ENCODE measurements at regions not wholly inside any gene's neighbourhood (a gene's known extent, or its start where the extent isn't known, plus 50 kb on each side); places are given as distances from the start of the nearest gene placed in this dataset.

- H3K27ac ChIP-seq (ENCODE audit: low read length) = peak overlapping the region; percentile 64
- H3K36me3 ChIP-seq (ENCODE audit: control insufficient read depth, insufficient read depth, low read length) = no peaks in the 10 kb centered on the region
- H3K27me3 ChIP-seq (ENCODE audit: control insufficient read depth, insufficient read depth, low read length) = no peaks in the 10 kb centered on the region
- peaks cover 16% of the 10 kb centered on the region for H3K4me1 ChIP-seq (ENCODE audit: control insufficient read depth, insufficient read depth, low read length)
- DNase-seq = peak; percentile 13 to 53
- WGBS (ENCODE audit: insufficient coverage, low lambda C conversion rate) = no CpG with 5 or more reads among the region's 1 CpG
- no peak overlapping the region for H3K4me3 ChIP-seq (ENCODE audit: low read length)
- H3K9me3 ChIP-seq (ENCODE audit: control insufficient read depth, low read depth, low read length) = no peaks in the 10 kb centered on the region
Measured at GRCh38 chr6:105645156-105645555, 242.3 kb upstream of the PREP start.

GRCh38 chr6:105644691-105645090 is 241.8 kb upstream of the PREP start:
- Histone ChIP-seq H3K27ac (ENCODE audit: low read length) (peak overlapping the region; percentile 64), H3K27me3 (ENCODE audit: control insufficient read depth, insufficient read depth, low read length) (no peaks in the 10 kb centered on the region), H3K9me3 (ENCODE audit: control insufficient read depth, low read depth, low read length) (no peaks in the 10 kb centered on the region), H3K4me3 (ENCODE audit: low read length) (no peak overlapping the region), H3K36me3 (ENCODE audit: control insufficient read depth, insufficient read depth, low read length) (no peaks in the 10 kb centered on the region), H3K4me1 (ENCODE audit: control insufficient read depth, insufficient read depth, low read length) (peaks cover 16% of the 10 kb centered on the region)
- DNase-seq = peak; percentile 28 to 69
- 29% methylated on average over 1 of the region's 3 CpGs for WGBS (ENCODE audit: insufficient coverage, low lambda C conversion rate)

GRCh38 chr6:105644073-105644489 is 241.2 kb upstream of the PREP start:
- DNase-seq = peak in 1 of 2 donors; percentile 25
- Histone ChIP-seq H3K4me3 (ENCODE audit: low read length) (no peak overlapping the region), H3K9me3 (ENCODE audit: control insufficient read depth, low read depth, low read length) (no peaks in the 10 kb centered on the region), H3K27me3 (ENCODE audit: control insufficient read depth, insufficient read depth, low read length) (no peaks in the 10 kb centered on the region), H3K27ac (ENCODE audit: low read length) (peak overlapping the region; percentile 64), H3K4me1 (ENCODE audit: control insufficient read depth, insufficient read depth, low read length) (peaks cover 16% of the 10 kb centered on the region), H3K36me3 (ENCODE audit: control insufficient read depth, insufficient read depth, low read length) (no peaks in the 10 kb centered on the region)
- WGBS (ENCODE audit: insufficient coverage, low lambda C conversion rate) = no CpG with 5 or more reads among the region's 2 CpGs

GRCh38 chr6:105642708-105643107 is 239.8 kb upstream of the PREP start:
- no peaks in the 10 kb centered on the region for H3K9me3 ChIP-seq (ENCODE audit: control insufficient read depth, low read depth, low read length)
- H3K36me3 ChIP-seq (ENCODE audit: control insufficient read depth, insufficient read depth, low read length) = no peaks in the 10 kb centered on the region
- peaks cover 16% of the 10 kb centered on the region for H3K4me1 ChIP-seq (ENCODE audit: control insufficient read depth, insufficient read depth, low read length)
- no peak overlapping the region for H3K27ac ChIP-seq (ENCODE audit: low read length)
- no peaks in the 10 kb centered on the region for H3K27me3 ChIP-seq (ENCODE audit: control insufficient read depth, insufficient read depth, low read length)
- no peak for DNase-seq
- H3K4me3 ChIP-seq (ENCODE audit: low read length) = no peak overlapping the region
- WGBS (ENCODE audit: insufficient coverage, low lambda C conversion rate) = 90% methylated on average over 2 of the region's 4 CpGs

- H3K27me3 ChIP-seq (ENCODE audit: control insufficient read depth, insufficient read depth, low read length) = no peaks in the 10 kb centered on the region
- DNase-seq = no peak
- WGBS (ENCODE audit: insufficient coverage, low lambda C conversion rate) = 100% methylated on average over 1 of the region's 1 CpG
- no peak overlapping the region for H3K27ac ChIP-seq (ENCODE audit: low read length)
- H3K4me1 ChIP-seq (ENCODE audit: control insufficient read depth, insufficient read depth, low read length) = peaks cover 16% of the 10 kb centered on the region
- no peaks in the 10 kb centered on the region for H3K36me3 ChIP-seq (ENCODE audit: control insufficient read depth, insufficient read depth, low read length)
- H3K4me3 ChIP-seq (ENCODE audit: low read length) = no peak overlapping the region
- H3K9me3 ChIP-seq (ENCODE audit: control insufficient read depth, low read depth, low read length) = no peaks in the 10 kb centered on the region
Measured at GRCh38 chr6:105641504-105641903, 238.6 kb upstream of the PREP start.

- DNase-seq = no peak
- WGBS (ENCODE audit: insufficient coverage, low lambda C conversion rate) = 100% methylated on average over 1 of the region's 2 CpGs
- no peak overlapping the region for H3K4me3 ChIP-seq (ENCODE audit: low read length)
- H3K27ac ChIP-seq (ENCODE audit: low read length) = no peak overlapping the region
- H3K36me3 ChIP-seq (ENCODE audit: control insufficient read depth, insufficient read depth, low read length) = no peaks in the 10 kb centered on the region
- H3K27me3 ChIP-seq (ENCODE audit: control insufficient read depth, insufficient read depth, low read length) = no peaks in the 10 kb centered on the region
- no peaks in the 10 kb centered on the region for H3K9me3 ChIP-seq (ENCODE audit: control insufficient read depth, low read depth, low read length)
- no peaks in the 10 kb centered on the region for H3K4me1 ChIP-seq (ENCODE audit: control insufficient read depth, insufficient read depth, low read length)
Measured at GRCh38 chr6:105639124-105639523, 236.2 kb upstream of the PREP start.

- H3K4me1 ChIP-seq (ENCODE audit: control insufficient read depth, insufficient read depth, low read length) = no peaks in the 10 kb centered on the region
- H3K27me3 ChIP-seq (ENCODE audit: control insufficient read depth, insufficient read depth, low read length) = no peaks in the 10 kb centered on the region
- H3K4me3 ChIP-seq (ENCODE audit: low read length) = no peak overlapping the region
- no peak overlapping the region for H3K27ac ChIP-seq (ENCODE audit: low read length)
- H3K36me3 ChIP-seq (ENCODE audit: control insufficient read depth, insufficient read depth, low read length) = no peaks in the 10 kb centered on the region
- no peak for DNase-seq
- peaks cover 9% of the 10 kb centered on the region for H3K9me3 ChIP-seq (ENCODE audit: control insufficient read depth, low read depth, low read length)
Measured at GRCh38 chr6:105633814-105634213, 230.9 kb upstream of the PREP start.

- Histone ChIP-seq H3K27me3 (ENCODE audit: control insufficient read depth, insufficient read depth, low read length) (no peaks in the 10 kb centered on the region), H3K4me3 (ENCODE audit: low read length) (no peak overlapping the region), H3K27ac (ENCODE audit: low read length) (no peak overlapping the region), H3K36me3 (ENCODE audit: control insufficient read depth, insufficient read depth, low read length) (no peaks in the 10 kb centered on the region), H3K9me3 (ENCODE audit: control insufficient read depth, low read depth, low read length) (peaks cover 10% of the 10 kb centered on the region), H3K4me1 (ENCODE audit: control insufficient read depth, insufficient read depth, low read length) (peaks cover 26% of the 10 kb centered on the region)
- DNase-seq = no peak
- no CpG with 5 or more reads among the region's 7 CpGs for WGBS (ENCODE audit: insufficient coverage, low lambda C conversion rate)
Measured at GRCh38 chr6:105628156-105628860, 225.4 kb upstream of the PREP start.

- WGBS (ENCODE audit: insufficient coverage, low lambda C conversion rate) = 77% methylated on average over 2 of the region's 2 CpGs
- Histone ChIP-seq H3K4me3 (ENCODE audit: low read length) (no peak overlapping the region), H3K27ac (ENCODE audit: low read length) (peak overlapping the region; percentile 53), H3K4me1 (ENCODE audit: control insufficient read depth, insufficient read depth, low read length) (peaks cover 36% of the 10 kb centered on the region), H3K27me3 (ENCODE audit: control insufficient read depth, insufficient read depth, low read length) (no peaks in the 10 kb centered on the region), H3K36me3 (ENCODE audit: control insufficient read depth, insufficient read depth, low read length) (no peaks in the 10 kb centered on the region), H3K9me3 (ENCODE audit: control insufficient read depth, low read depth, low read length) (peaks cover 3% of the 10 kb centered on the region)
- peak in 1 of 2 donors; percentile 34 for DNase-seq
Measured at GRCh38 chr6:105626295-105627158, 223.6 kb upstream of the PREP start.

GRCh38 chr6:105624021-105624420 is 221.1 kb upstream of the PREP start:
- Histone ChIP-seq H3K27ac (ENCODE audit: low read length) (peak overlapping the region; percentile 79), H3K9me3 (ENCODE audit: control insufficient read depth, low read depth, low read length) (peaks cover 3% of the 10 kb centered on the region), H3K4me1 (ENCODE audit: control insufficient read depth, insufficient read depth, low read length) (peaks cover 42% of the 10 kb centered on the region), H3K27me3 (ENCODE audit: control insufficient read depth, insufficient read depth, low read length) (no peaks in the 10 kb centered on the region), H3K36me3 (ENCODE audit: control insufficient read depth, insufficient read depth, low read length) (no peaks in the 10 kb centered on the region), H3K4me3 (ENCODE audit: low read length) (no peak overlapping the region)
- DNase-seq = peak; percentile 61 to 69
- WGBS (ENCODE audit: insufficient coverage, low lambda C conversion rate) = 25% methylated on average over 2 of the region's 3 CpGs
